Panc1 (cell line): ENCODE measurements at regions not wholly inside any gene's neighbourhood (a gene's known extent, or its start where the extent isn't known, plus 50 kb on each side); places are given as distances from the start of the nearest gene placed in this dataset.

Experiments
- ATAC-seq: fragments of 200-7000 bp; cut with Tn5 transposase; 2 replicates; pipeline ENCODE4 v1.9.1; 2020; ENCODE audit warnings: mild to moderate bottlenecking, moderate library complexity
- BruUV-seq: library from RNA; stranded (reverse); fragments of 400-500 nt; replicated peaks from 2 replicates; lab custom pipeline; 2021; lab: Mats Ljungman, UMichigan
- CTCF ChIA-PET: fragments of 300-600 bp; sonication (Branson Sonifier 250); formaldehyde crosslinking; loops from one replicate; lab custom pipeline; 2022; ENCODE audit warnings: antibody characterized with exemption; lab: Charles Lee
- POLR2A ChIA-PET: fragments of 300-600 bp; sonication (Branson Sonifier 250); formaldehyde crosslinking; loops from one replicate; lab custom pipeline; 2022; ENCODE audit warnings: antibody characterized with exemption; lab: Charles Lee
- DNase-seq: peaks from one replicate; pipeline ENCODE4 v3.0.0-alpha.2; 2010; ENCODE audit warnings: low read depth, low spot score
- H3K27ac ChIP-seq: 2 replicates; pipeline ENCODE4 v1.5.1; 2011; ENCODE audit warnings: mild to moderate bottlenecking, low read length, inconsistent platforms
- H3K27me3 ChIP-seq: fragments of 200-500 bp; sonication (Bioruptor generic); 2 replicates; pipeline ENCODE4 v1.6.0; 2014; ENCODE audit warnings: low read length, inconsistent platforms; ENCODE audit not compliant: control insufficient read depth, insufficient read depth
- H3K36me3 ChIP-seq: fragments of 200-500 bp; sonication (Bioruptor generic); 2 replicates; pipeline ENCODE4 v1.5.1; 2014; ENCODE audit warnings: inconsistent platforms, mild to moderate bottlenecking, low read length, moderate library complexity; ENCODE audit not compliant: control insufficient read depth, insufficient read depth
- H3K4me1 ChIP-seq: 2 replicates; pipeline ENCODE4 v1.5.1; 2011; ENCODE audit warnings: inconsistent platforms, mild to moderate bottlenecking, low read length, moderate library complexity; ENCODE audit not compliant: control insufficient read depth, insufficient read depth
- H3K4me3 ChIP-seq, 2 experiments: 2 replicates each; pipeline ENCODE4 v1.5.1; 2011 to 2012; ENCODE audit warnings: low read depth in 2 of 2, low read length in 2 of 2, mild to moderate bottlenecking in 2 of 2, inconsistent platforms in 1 of 2, moderate library complexity in 1 of 2
- H3K9me3 ChIP-seq: fragments of 200-500 bp; sonication (Bioruptor generic); 2 replicates; pipeline ENCODE4 v1.5.1; 2014; ENCODE audit warnings: low read depth, mild to moderate bottlenecking, inconsistent platforms, low read length, moderate library complexity; ENCODE audit not compliant: control insufficient read depth, insufficient read depth
- POLR2AphosphoS5 ChIP-seq: IDR thresholded peaks from 2 replicates; pipeline ENCODE4 v1.6.1; 2012; ENCODE audit warnings: mild to moderate bottlenecking, low read depth, low read length, moderate library complexity
- SIN3A ChIP-seq: IDR thresholded peaks from 2 replicates; pipeline ENCODE4 v1.6.1; 2012; ENCODE audit warnings: low read depth, mild to moderate bottlenecking, low read length, moderate library complexity, borderline replicate concordance; ENCODE audit not compliant: insufficient read depth
- TCF7L2 ChIP-seq: IDR thresholded peaks from 2 replicates; pipeline ENCODE4 v1.6.1; 2011; ENCODE audit warnings: mild to moderate bottlenecking, low read depth, low read length, inconsistent platforms
- in situ Hi-C: cut with HindIII; loops from 2 replicates; pipeline ENCODE4 v1.10.0; 2016; ENCODE audit warnings: low sequenced_read_pairs, low pct_unique_long_range_greater_than_20kb
- intact Hi-C: fragments of 100-400 bp; cut with micrococcal nuclease; formaldehyde crosslinking; loops from one replicate; pipeline ENCODE4 v1.10.0; 2022; ENCODE audit not compliant: unreplicated experiment
- TF ChIP-seq, protein P1 (sequence below), 2 experiments: IDR thresholded peaks; 2 replicates each; pipeline ENCODE4 v1.6.1; 2011 to 2012; ENCODE audit warnings: low read depth in 2 of 2, control low read depth in 1 of 2, low read length in 1 of 2, mild to moderate bottlenecking in 1 of 2, moderate library complexity in 1 of 2; ENCODE audit not compliant: insufficient read depth in 1 of 2
- TF ChIP-seq, protein P2 (sequence below): fragments of 450-650 bp; IDR thresholded peaks from 2 replicates; pipeline ENCODE4 v1.5.1; 2017; ENCODE audit warnings: mild to moderate bottlenecking

DNA sequence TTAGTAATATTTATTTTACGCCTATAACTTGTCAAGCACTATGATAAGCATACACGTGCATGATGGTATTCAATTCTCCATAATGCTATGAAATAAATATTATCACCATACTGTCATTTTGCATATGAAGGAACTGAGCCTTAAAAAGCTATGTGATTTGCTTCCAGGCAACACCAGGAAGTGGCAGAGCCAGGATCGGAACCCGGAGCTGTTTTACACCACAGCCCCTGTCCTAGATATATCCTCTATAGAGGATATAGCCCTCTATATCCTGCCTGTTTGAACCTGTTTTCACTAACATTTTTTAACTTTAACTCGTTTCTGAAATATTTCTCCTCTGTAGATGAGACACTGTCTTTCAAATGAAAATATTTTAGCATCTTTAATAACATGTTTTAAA lies 690.0 kb downstream of the SATB2 start:
- H3K4me1 ChIP-seq: no peaks in the 10 kb centered on the region
- in situ Hi-C loops (no loop called here), intact Hi-C loops (no loop called here)
- no peak overlapping the region for H3K4me3 ChIP-seq
- no peaks in the 10 kb centered on the region for H3K36me3 ChIP-seq
- no peaks in the 10 kb centered on the region for H3K27me3 ChIP-seq
- no TSS peak for BruUV-seq
- CTCF ChIA-PET: no interaction called here
- POLR2A ChIA-PET: no interaction called here
- no peaks in the 10 kb centered on the region for H3K9me3 ChIP-seq
- no peak for DNase-seq
- ATAC-seq: no peak
- TF ChIP-seq, protein P1, sequence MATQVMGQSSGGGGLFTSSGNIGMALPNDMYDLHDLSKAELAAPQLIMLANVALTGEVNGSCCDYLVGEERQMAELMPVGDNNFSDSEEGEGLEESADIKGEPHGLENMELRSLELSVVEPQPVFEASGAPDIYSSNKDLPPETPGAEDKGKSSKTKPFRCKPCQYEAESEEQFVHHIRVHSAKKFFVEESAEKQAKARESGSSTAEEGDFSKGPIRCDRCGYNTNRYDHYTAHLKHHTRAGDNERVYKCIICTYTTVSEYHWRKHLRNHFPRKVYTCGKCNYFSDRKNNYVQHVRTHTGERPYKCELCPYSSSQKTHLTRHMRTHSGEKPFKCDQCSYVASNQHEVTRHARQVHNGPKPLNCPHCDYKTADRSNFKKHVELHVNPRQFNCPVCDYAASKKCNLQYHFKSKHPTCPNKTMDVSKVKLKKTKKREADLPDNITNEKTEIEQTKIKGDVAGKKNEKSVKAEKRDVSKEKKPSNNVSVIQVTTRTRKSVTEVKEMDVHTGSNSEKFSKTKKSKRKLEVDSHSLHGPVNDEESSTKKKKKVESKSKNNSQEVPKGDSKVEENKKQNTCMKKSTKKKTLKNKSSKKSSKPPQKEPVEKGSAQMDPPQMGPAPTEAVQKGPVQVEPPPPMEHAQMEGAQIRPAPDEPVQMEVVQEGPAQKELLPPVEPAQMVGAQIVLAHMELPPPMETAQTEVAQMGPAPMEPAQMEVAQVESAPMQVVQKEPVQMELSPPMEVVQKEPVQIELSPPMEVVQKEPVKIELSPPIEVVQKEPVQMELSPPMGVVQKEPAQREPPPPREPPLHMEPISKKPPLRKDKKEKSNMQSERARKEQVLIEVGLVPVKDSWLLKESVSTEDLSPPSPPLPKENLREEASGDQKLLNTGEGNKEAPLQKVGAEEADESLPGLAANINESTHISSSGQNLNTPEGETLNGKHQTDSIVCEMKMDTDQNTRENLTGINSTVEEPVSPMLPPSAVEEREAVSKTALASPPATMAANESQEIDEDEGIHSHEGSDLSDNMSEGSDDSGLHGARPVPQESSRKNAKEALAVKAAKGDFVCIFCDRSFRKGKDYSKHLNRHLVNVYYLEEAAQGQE (IDR thresholded peaks at IDR 0.05; ENCODE audit: insufficient read depth in 1 of 2, low read depth in 2 of 2, low read length in 1 of 2): no peak
- TF ChIP-seq POLR2AphosphoS5: no peak
- TF ChIP-seq, protein P2, sequence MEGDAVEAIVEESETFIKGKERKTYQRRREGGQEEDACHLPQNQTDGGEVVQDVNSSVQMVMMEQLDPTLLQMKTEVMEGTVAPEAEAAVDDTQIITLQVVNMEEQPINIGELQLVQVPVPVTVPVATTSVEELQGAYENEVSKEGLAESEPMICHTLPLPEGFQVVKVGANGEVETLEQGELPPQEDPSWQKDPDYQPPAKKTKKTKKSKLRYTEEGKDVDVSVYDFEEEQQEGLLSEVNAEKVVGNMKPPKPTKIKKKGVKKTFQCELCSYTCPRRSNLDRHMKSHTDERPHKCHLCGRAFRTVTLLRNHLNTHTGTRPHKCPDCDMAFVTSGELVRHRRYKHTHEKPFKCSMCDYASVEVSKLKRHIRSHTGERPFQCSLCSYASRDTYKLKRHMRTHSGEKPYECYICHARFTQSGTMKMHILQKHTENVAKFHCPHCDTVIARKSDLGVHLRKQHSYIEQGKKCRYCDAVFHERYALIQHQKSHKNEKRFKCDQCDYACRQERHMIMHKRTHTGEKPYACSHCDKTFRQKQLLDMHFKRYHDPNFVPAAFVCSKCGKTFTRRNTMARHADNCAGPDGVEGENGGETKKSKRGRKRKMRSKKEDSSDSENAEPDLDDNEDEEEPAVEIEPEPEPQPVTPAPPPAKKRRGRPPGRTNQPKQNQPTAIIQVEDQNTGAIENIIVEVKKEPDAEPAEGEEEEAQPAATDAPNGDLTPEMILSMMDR: no peak
- no peak for TF ChIP-seq TCF7L2
- no peak for TF ChIP-seq SIN3A
- H3K27ac ChIP-seq: no peak overlapping the region

DNA sequence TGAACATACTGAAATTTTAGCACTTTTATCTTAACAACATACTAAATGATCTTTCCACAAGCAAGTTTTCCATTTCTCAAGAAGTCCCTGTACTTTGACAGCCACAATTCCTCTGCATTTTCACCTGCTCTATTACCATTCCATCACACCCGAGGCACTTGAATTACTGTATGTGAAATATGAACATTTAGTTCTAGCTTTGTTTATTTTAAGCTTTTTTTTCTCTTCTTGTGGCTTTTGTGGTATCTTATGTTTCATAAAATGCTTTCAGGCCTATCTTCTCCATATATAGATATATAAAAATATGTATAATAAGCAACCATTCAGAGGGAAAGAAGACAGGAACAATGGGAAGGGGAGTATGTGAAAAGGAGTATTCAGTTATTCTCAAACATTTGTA lies 693.9 kb downstream of the SATB2 start:
- H3K4me3 ChIP-seq: no peak overlapping the region
- no peaks in the 10 kb centered on the region for H3K36me3 ChIP-seq
- POLR2A ChIA-PET: no interaction called here
- intact Hi-C loops: no loop called here
- in situ Hi-C loops: no loop called here
- DNase-seq (no peak), ATAC-seq (no peak)
- no peaks in the 10 kb centered on the region for H3K4me1 ChIP-seq
- BruUV-seq: no TSS peak
- no peak for TF ChIP-seq POLR2AphosphoS5
- TF ChIP-seq, protein P2: no peak
- TF ChIP-seq, protein P1 (IDR thresholded peaks at IDR 0.05; ENCODE audit: insufficient read depth in 1 of 2, low read depth in 2 of 2, low read length in 1 of 2): no peak
- no peak for TF ChIP-seq TCF7L2
- no peak for TF ChIP-seq SIN3A
- CTCF ChIA-PET: no interaction called here
- no peaks in the 10 kb centered on the region for H3K9me3 ChIP-seq
- no peak overlapping the region for H3K27ac ChIP-seq
- H3K27me3 ChIP-seq: no peaks in the 10 kb centered on the region
